ENCODE measurements at regions not wholly inside any gene's neighbourhood (a gene's known extent, or its start where the extent isn't known, plus 50 kb on each side); places are given as distances from the start of the nearest gene placed in this dataset.

- H3K9me3 Mint-ChIP-seq = peaks cover 10% of the 10 kb centered on the region
- no peak overlapping the region for H3K27ac Mint-ChIP-seq (ENCODE audit: unreplicated experiment)
- H3K4me1 Mint-ChIP-seq = peaks cover 15% of the 10 kb centered on the region
- no peak for TF ChIP-seq CTCF (conservative IDR thresholded peaks at IDR 0.05)
- no peak for DNase-seq (ENCODE audit: low read depth, low spot score)
- H3K36me3 Mint-ChIP-seq (ENCODE audit: low read depth) = peaks cover 3% of the 10 kb centered on the region
- H3K4me3 Mint-ChIP-seq = no peak overlapping the region
- no peaks in the 10 kb centered on the region for H3K27me3 Mint-ChIP-seq (ENCODE audit: low read depth)
These were observed 67.1 kb upstream of the HS3ST1 start for GRCh38 chr4:11495818-11496217.

- no peak overlapping the region for H3K27ac Mint-ChIP-seq (ENCODE audit: unreplicated experiment)
- H3K9me3 Mint-ChIP-seq = peaks cover 10% of the 10 kb centered on the region
These were observed 66.6 kb upstream of the HS3ST1 start for GRCh38 chr4:11495291-11495690.

GRCh38 chr4:11494232-11494631 is 65.5 kb upstream of the HS3ST1 start:
- DNase-seq (ENCODE audit: low read depth, low spot score) = no peak
- H3K4me1 Mint-ChIP-seq = peaks cover 15% of the 10 kb centered on the region
- no peak overlapping the region for H3K4me3 Mint-ChIP-seq
- no peaks in the 10 kb centered on the region for H3K27me3 Mint-ChIP-seq (ENCODE audit: low read depth)
- no peak for TF ChIP-seq CTCF (conservative IDR thresholded peaks at IDR 0.05)
- peaks cover 10% of the 10 kb centered on the region for H3K9me3 Mint-ChIP-seq
- no peak overlapping the region for H3K27ac Mint-ChIP-seq (ENCODE audit: unreplicated experiment)
- peaks cover 3% of the 10 kb centered on the region for H3K36me3 Mint-ChIP-seq (ENCODE audit: low read depth)

More at GRCh38 chr4:11495291-11495690, 66.6 kb upstream of the HS3ST1 start:
- Mint-ChIP-seq H3K4me1 (peaks cover 15% of the 10 kb centered on the region), H3K27me3 (ENCODE audit: low read depth) (no peaks in the 10 kb centered on the region), H3K36me3 (ENCODE audit: low read depth) (peaks cover 3% of the 10 kb centered on the region), H3K4me3 (no peak overlapping the region)
- DNase-seq (ENCODE audit: low read depth, low spot score) = no peak
- no peak for TF ChIP-seq CTCF (conservative IDR thresholded peaks at IDR 0.05)

GRCh38 chr4:11489453-11490083 is 60.9 kb upstream of the HS3ST1 start:
- no peak for DNase-seq (ENCODE audit: low read depth, low spot score)
- H3K27ac Mint-ChIP-seq (ENCODE audit: unreplicated experiment) = no peak overlapping the region
- H3K27me3 Mint-ChIP-seq (ENCODE audit: low read depth) = no peaks in the 10 kb centered on the region
- TF ChIP-seq CTCF (conservative IDR thresholded peaks at IDR 0.05) = no peak
- peaks cover 7% of the 10 kb centered on the region for H3K4me1 Mint-ChIP-seq
- H3K4me3 Mint-ChIP-seq = no peak overlapping the region
- peaks cover 11% of the 10 kb centered on the region for H3K9me3 Mint-ChIP-seq
- no peaks in the 10 kb centered on the region for H3K36me3 Mint-ChIP-seq (ENCODE audit: low read depth)

GRCh38 chr4:11488657-11489452 is 60.2 kb upstream of the HS3ST1 start:
- DNase-seq (ENCODE audit: low read depth, low spot score) = no peak
- Mint-ChIP-seq H3K36me3 (ENCODE audit: low read depth) (no peaks in the 10 kb centered on the region), H3K9me3 (peaks cover 11% of the 10 kb centered on the region), H3K27ac (ENCODE audit: unreplicated experiment) (no peak overlapping the region), H3K27me3 (ENCODE audit: low read depth) (no peaks in the 10 kb centered on the region), H3K4me3 (no peak overlapping the region), H3K4me1 (no peaks in the 10 kb centered on the region)
- TF ChIP-seq CTCF (conservative IDR thresholded peaks at IDR 0.05) = no peak

Measured in neural crest cell (in vitro differentiated cells).